Stimulated activated naive CD8-positive, alpha-beta T cell treated with anti-CD3 and anti-CD28 coated beads, Interleukin-15, amount 100 ng/mL, for 72 hours (primary cell): ENCODE measurements at regions not wholly inside any gene's neighbourhood (a gene's known extent, or its start where the extent isn't known, plus 50 kb on each side); places are given as distances from the start of the nearest gene placed in this dataset.

Experiments
- ATAC-seq: fragments of 150-1000 bp; cut with Tn5 transposase; 2 replicates; pipeline ENCODE4 v1.10.0; 2021; ENCODE audit warnings: mild to moderate bottlenecking, moderate library complexity
- DNase-seq, 2 donors: peaks; one replicate each; pipeline ENCODE4 v3.0.0; 2021 to 2022
- H3K27ac Mint-ChIP-seq, 2 donors: one replicate each; pipeline ENCODE4 v1.8.0; 2022; ENCODE audit warnings: mild to moderate bottlenecking in 2 of 2, mixed read lengths in 2 of 2, moderate library complexity in 2 of 2
- H3K27me3 Mint-ChIP-seq: one replicate; pipeline ENCODE4 v1.8.0; 2022; ENCODE audit warnings: mixed read lengths
- H3K4me1 Mint-ChIP-seq: one replicate; pipeline ENCODE4 v1.8.0; 2022; ENCODE audit warnings: mild to moderate bottlenecking, mixed read lengths
- H3K4me3 Mint-ChIP-seq, 2 donors: one replicate each; pipeline ENCODE4 v1.8.0; 2022; ENCODE audit warnings: mild to moderate bottlenecking in 2 of 2, mixed read lengths in 2 of 2, moderate library complexity in 1 of 2
- H3K9me3 Mint-ChIP-seq, 2 donors: one replicate each; pipeline ENCODE4 v1.8.0; 2022; ENCODE audit warnings: mixed read lengths in 2 of 2

DNA sequence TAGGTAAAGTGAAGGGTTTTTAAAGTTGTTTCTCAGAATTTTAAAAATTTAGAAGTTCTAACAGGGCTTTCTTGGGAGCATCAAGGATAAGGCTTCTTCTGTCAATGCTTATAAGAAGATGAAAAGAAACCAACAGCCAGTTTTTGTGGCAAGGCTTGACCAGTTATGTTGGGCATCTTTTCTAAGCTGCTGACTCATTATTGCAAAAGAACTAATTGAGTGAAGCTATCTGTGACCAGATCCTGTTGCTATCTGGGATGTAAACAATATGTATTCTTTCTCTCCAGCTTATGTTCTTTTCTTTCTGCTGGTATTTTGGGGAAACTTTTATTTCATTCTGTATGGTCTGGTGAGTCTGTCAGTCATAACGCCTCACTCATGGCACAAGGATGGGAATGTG, 643.8 kb downstream of the HDGFL1 start:
- peaks cover 16 to 32% of the 10 kb centered on the region in 2 donors for H3K9me3 Mint-ChIP-seq
- DNase-seq (no peak), ATAC-seq (no peak)
- H3K4me1 Mint-ChIP-seq = no peaks in the 10 kb centered on the region
- no peak overlapping the region for H3K4me3 Mint-ChIP-seq
- no peaks in the 10 kb centered on the region for H3K27me3 Mint-ChIP-seq
- H3K27ac Mint-ChIP-seq = no peak overlapping the region

DNA sequence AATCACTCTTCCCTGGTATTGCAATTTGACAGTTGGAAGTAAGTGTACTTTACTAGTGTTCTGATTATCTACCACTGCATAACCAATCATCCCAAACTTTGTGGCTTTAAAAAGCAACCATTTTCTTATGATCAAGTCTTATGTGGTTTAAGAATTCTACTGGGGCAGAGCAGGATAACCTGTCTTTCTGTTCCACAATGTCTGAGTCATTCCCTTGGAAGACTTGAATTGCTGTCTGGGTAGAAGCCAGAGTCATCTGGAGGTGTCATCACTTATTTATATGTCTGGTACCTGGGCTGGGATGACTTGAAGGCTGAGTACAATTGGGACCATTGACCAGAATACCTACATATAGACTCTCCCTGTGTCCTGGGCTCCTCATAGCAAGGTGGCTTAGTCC, 644.3 kb downstream of the HDGFL1 start:
- peaks cover 12 to 27% of the 10 kb centered on the region in 2 donors for H3K9me3 Mint-ChIP-seq
- ATAC-seq = no peak
- H3K27me3 Mint-ChIP-seq = no peaks in the 10 kb centered on the region
- H3K4me3 Mint-ChIP-seq = no peak overlapping the region
- no peak for DNase-seq
- H3K4me1 Mint-ChIP-seq = no peaks in the 10 kb centered on the region
- H3K27ac Mint-ChIP-seq = no peak overlapping the region

DNA sequence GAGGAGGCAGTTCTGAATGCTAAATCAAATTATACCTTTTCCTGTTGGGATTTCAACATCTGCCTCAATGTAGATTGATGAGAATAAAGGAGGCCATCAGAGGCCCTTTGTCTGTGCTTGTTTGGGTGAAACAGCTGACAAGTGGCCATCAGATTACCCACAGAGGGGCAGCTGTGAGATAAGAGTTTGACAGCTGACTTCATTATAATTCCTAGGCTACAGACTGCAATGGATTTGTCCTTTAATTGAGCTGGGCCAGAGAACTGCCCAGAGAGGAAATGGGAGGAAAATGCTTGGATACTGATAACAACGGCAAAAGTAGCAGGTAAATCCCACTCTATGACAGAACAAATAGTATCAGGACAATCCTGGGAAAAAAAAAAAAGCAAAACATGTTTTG, 649.4 kb downstream of the HDGFL1 start:
- Mint-ChIP-seq H3K27ac (no peak overlapping the region), H3K9me3 (peaks cover 0 to 5% of the 10 kb centered on the region in 2 donors), H3K4me1 (no peaks in the 10 kb centered on the region), H3K4me3 (no peak overlapping the region), H3K27me3 (no peaks in the 10 kb centered on the region)
- ATAC-seq (no peak), DNase-seq (no peak)

DNA sequence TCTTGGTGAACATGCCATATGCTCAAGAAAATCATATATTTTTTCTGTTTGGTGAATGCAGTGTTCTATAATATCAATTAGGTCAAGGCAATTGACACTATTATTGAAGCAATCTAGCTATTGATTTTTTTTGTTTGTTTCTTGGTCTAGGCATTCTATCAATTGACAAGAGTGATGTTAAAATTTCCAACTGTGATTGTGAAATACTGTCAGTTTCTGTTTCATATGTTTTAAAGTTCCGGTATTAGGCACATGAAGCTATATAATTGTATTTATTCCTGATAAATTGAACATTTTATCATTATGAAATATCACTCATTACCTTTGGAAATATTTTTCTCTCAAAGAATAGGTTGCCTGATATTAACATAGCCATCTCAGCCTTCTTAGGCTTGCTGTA, 653.4 kb downstream of the HDGFL1 start:
- Mint-ChIP-seq H3K4me3 (no peak overlapping the region), H3K9me3 (peaks cover 12 to 20% of the 10 kb centered on the region in 2 donors), H3K27me3 (no peaks in the 10 kb centered on the region), H3K27ac (no peak overlapping the region), H3K4me1 (no peaks in the 10 kb centered on the region)
- ATAC-seq (no peak), DNase-seq (no peak)

DNA sequence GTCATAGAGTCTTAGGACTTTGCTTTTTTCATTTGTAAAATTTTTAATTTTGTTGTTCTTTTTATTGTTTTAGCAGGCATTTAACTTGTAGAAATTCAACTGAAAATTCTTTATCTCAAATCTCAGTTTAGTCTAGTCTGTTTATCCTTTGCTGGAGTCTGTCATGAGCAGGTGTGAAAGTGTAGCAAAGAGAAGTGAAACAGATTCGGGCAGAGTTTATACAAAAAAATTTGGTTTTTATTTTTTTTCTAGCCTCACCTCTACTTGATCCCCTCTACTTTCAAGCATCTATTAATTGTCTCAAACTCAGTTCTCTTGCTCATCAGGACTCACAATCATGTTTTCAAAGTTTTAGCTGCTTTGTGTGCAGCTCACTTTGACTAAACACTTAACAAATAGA, 655.2 kb downstream of the HDGFL1 start:
- ATAC-seq (no peak), DNase-seq (no peak)
- Mint-ChIP-seq H3K27ac (no peak overlapping the region), H3K4me3 (no peak overlapping the region), H3K9me3 (peaks cover 21 to 30% of the 10 kb centered on the region in 2 donors), H3K27me3 (no peaks in the 10 kb centered on the region), H3K4me1 (no peaks in the 10 kb centered on the region)

DNA sequence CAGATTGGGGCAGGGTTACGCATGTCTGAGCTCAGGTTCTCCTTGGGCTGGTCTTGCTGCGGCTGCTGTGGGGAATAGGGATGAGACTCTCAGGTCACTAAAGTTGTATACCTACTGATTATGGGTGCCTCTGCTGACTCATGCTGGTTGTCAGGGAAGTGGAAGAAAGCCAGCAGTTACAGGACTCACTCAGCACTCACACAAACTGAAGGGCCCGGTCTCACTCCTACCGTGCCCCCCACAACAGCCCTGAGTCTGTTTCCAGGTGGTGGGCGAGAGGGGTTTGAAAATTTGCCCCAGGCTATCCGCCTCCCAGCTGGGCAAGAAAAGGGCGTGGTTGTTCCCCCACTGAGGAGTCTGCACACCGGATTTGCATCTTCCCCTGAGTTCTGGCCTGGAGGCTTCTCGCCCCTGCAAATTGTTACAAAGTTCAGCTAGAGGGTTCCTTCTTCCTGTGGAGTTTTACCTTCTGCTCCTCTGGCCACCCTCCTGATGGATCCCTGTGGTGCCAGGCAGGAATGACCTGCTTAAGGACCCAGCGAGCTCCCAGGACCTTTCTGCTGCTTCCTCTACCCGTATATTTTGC, 659.2 kb downstream of the HDGFL1 start:
- peaks cover 21 to 31% of the 10 kb centered on the region in 2 donors for H3K9me3 Mint-ChIP-seq
- no peaks in the 10 kb centered on the region for H3K4me1 Mint-ChIP-seq
- no peak for ATAC-seq
- no peak for DNase-seq
- H3K27ac Mint-ChIP-seq = no peak overlapping the region
- H3K27me3 Mint-ChIP-seq = no peaks in the 10 kb centered on the region
- H3K4me3 Mint-ChIP-seq = no peak overlapping the region

DNA sequence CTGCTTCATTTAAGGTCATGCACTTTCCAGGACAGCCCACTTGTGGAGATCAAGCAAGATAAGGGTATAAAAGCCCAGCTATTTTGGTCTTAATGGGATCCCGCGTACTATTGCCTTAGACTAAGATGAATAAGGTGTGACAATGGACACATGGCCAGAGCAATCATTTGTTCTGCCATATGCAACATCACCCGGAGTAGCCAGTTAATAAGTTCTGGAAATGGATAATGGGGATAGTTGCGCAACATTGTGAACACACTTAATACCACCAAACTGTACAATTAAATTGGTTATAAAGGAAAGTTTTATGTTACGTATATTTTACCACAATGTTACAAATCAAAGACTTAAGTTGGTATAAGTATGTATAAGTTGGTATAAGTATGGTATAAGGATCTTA, 674.5 kb downstream of the HDGFL1 start:
- no peak for DNase-seq

DNA sequence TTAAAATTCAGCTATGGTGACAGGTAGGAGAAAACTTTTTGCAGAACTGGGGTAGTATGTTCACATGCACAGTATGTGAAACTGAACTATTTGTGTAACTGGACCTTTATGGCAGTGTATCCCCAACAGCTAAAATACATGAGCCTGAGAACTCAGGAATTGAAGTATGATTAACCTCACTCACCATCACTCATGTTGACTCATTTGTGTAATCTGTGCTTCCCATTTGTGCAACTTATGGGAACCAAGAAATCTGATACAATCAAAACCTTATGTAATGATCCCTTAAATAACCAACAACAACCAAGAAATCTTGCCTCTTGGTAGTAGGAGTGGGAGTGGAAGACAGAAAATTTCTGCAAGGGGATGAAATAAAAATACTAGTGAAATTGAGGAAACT, 674.9 kb downstream of the HDGFL1 start:
- Mint-ChIP-seq H3K27ac (no peak overlapping the region), H3K9me3 (peaks cover 0 to 9% of the 10 kb centered on the region in 2 donors), H3K27me3 (no peaks in the 10 kb centered on the region), H3K4me3 (no peak overlapping the region), H3K4me1 (no peaks in the 10 kb centered on the region)
- DNase-seq (no peak), ATAC-seq (no peak)

More for the DNA sequence above, 674.5 kb downstream of the HDGFL1 start:
- H3K4me3 Mint-ChIP-seq = no peak overlapping the region
- peaks cover 0 to 9% of the 10 kb centered on the region in 2 donors for H3K9me3 Mint-ChIP-seq
- H3K4me1 Mint-ChIP-seq = no peaks in the 10 kb centered on the region
- ATAC-seq = no peak
- no peaks in the 10 kb centered on the region for H3K27me3 Mint-ChIP-seq
- no peak overlapping the region for H3K27ac Mint-ChIP-seq

DNA sequence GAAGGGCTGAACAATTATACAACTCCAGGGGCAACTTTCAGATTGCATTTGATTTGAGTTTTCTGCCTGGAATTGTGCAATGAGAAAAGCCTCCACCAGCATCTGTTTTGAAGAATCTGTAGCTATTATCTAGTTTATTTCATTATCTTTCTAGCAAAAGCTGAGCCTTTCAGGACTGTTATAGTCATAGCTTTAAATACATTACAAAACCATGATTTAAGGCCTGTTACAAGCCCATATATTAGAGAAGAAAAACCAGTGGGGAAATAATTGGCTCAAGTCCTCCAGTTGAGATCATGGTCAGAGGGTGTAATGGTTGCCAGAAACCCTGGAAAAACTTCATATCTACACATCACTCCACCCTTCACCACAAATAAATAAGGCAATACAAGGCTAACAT, 676.2 kb downstream of the HDGFL1 start:
- no peak for ATAC-seq
- Mint-ChIP-seq H3K27ac (no peak overlapping the region), H3K9me3 (peaks cover 0 to 9% of the 10 kb centered on the region in 2 donors), H3K27me3 (no peaks in the 10 kb centered on the region), H3K4me3 (no peak overlapping the region), H3K4me1 (no peaks in the 10 kb centered on the region)
- DNase-seq = no peak

DNA sequence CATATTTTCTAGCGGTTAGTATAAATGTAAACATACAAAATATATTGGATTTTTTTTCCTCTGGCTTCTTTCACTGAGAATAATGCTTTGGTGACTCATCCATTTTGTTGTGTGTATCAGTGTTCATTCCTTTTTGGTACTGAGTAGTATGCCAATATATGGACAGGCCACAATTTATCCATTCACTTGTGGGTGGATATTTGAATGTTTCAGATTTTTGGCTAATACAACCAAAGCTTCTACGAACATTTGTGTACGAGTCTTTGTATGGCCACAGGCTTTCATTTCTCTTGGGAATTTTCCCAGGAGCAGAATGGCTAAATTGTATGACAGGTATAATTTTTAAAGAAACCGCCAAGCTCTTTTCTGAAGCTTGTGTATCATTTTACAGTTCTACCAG, 677.5 kb downstream of the HDGFL1 start:
- Mint-ChIP-seq H3K27me3 (no peaks in the 10 kb centered on the region), H3K4me1 (no peaks in the 10 kb centered on the region), H3K4me3 (no peak overlapping the region), H3K9me3 (peaks cover 0 to 5% of the 10 kb centered on the region in 2 donors), H3K27ac (no peak overlapping the region)
- ATAC-seq (no peak), DNase-seq (no peak)

DNA sequence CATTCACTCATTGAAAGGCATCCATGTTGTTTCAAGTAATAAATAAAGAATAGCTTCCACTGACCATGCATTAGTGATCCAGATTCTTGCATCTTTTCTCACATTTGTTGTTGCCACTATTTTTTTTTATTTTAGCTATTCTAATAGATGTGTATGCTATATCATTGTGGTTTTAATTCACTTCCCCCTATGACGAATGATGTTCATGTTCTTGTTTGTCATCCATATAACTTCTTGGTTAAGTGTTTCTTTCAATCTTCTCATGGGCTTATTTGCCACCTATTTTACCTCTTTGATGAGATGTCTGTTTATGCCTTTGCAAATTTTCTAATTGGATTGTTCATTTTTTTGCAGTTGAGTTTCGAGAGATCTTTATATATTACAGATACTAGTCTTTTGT, 681.2 kb downstream of the HDGFL1 start:
- DNase-seq (no peak), ATAC-seq (no peak)
- peaks cover 2 to 6% of the 10 kb centered on the region in 2 donors for H3K9me3 Mint-ChIP-seq
- no peak overlapping the region for H3K4me3 Mint-ChIP-seq
- H3K27me3 Mint-ChIP-seq = no peaks in the 10 kb centered on the region
- H3K4me1 Mint-ChIP-seq = no peaks in the 10 kb centered on the region
- H3K27ac Mint-ChIP-seq = no peak overlapping the region

DNA sequence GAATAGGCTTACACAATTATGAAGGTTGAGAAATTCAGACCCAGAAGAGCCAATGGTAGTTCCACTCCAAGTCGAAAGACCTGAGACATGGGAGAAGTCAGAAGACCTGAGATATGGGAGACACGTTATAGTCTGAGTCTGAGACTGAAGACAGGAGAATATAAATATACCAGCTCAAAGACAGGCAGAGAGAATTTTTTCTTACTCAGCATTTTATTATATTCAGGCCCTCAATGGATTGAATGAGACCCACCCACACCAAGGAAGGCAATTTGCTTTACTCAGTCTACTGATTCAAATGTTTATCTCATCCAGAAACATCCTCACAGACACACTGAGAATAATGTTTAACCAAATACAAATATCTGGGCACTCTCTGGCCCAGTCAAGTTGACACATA, 693.5 kb downstream of the HDGFL1 start:
- Mint-ChIP-seq H3K27ac (no peak overlapping the region), H3K27me3 (no peaks in the 10 kb centered on the region), H3K9me3 (peaks cover 19 to 24% of the 10 kb centered on the region in 2 donors), H3K4me1 (no peaks in the 10 kb centered on the region), H3K4me3 (no peak overlapping the region)
- no peak for DNase-seq
- no peak for ATAC-seq

DNA sequence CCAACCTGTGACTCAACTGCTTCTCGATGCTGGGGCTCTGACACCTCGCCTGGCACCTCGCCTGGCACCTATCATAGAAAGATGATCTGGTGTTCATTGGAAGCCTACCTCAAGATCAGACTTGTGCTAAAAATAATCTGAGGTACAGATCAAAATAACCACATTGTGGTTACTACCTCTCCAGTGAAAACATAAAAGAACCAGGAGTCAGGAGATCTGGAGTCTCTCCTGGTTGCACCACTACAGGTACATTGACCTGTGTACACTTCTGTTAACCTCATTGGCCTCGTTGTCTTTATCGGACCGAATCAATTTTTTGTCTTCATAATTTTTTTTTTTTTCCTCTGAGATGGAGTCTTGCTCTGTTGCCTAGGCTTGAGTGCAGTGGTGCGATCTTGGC, 695.9 kb downstream of the HDGFL1 start:
- Mint-ChIP-seq H3K9me3 (peaks cover 12% of the 10 kb centered on the region in 2 donors), H3K4me3 (no peak overlapping the region), H3K27me3 (no peaks in the 10 kb centered on the region), H3K27ac (no peak overlapping the region), H3K4me1 (no peaks in the 10 kb centered on the region)
- DNase-seq = no peak
- ATAC-seq = no peak

DNA sequence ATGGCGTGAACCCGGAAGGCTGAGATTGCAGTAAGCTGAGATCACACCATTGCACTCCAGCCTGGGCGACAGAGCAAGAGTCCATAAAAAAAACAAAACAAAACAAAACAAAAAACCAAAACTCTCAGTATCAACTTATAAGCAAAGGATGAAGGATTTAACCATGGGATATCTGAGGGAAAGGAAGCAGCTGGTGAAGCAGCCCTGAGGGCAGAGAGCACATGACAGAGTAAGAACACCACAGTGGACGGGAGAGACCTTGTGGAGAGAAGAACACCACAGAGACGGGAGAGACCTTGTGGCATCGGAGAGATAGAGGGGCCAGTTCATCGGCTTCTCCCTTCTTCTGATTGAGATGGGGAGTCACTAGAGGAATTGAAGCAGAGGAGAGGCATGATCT, 697.2 kb downstream of the HDGFL1 start:
- ATAC-seq = no peak
- Mint-ChIP-seq H3K27ac (no peak overlapping the region), H3K27me3 (no peaks in the 10 kb centered on the region), H3K4me3 (no peak overlapping the region), H3K9me3 (peaks cover 4 to 7% of the 10 kb centered on the region in 2 donors), H3K4me1 (no peaks in the 10 kb centered on the region)
- DNase-seq = no peak

DNA sequence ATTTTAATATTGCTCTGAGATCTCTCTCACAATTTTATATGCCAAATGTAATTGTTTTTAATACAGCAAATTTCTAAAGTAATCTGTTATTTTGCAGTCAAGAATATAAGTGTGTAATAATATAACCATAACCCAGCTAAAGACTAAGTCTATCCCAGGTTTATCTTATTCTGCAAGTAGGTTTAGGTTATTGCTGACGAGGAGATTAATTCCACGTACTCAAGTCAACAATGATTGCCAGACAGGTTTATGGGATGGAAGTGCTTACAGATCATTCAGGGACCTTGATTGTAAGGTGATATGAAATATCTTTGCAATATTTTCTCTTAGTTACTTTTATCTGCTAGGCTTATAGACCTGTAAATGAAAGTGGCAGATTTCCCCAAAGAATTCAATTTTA, 698.3 kb downstream of the HDGFL1 start:
- Mint-ChIP-seq H3K27me3 (no peaks in the 10 kb centered on the region), H3K9me3 (peaks cover 4 to 7% of the 10 kb centered on the region in 2 donors), H3K4me3 (no peak overlapping the region), H3K4me1 (no peaks in the 10 kb centered on the region), H3K27ac (no peak overlapping the region)
- ATAC-seq (no peak), DNase-seq (no peak)

DNA sequence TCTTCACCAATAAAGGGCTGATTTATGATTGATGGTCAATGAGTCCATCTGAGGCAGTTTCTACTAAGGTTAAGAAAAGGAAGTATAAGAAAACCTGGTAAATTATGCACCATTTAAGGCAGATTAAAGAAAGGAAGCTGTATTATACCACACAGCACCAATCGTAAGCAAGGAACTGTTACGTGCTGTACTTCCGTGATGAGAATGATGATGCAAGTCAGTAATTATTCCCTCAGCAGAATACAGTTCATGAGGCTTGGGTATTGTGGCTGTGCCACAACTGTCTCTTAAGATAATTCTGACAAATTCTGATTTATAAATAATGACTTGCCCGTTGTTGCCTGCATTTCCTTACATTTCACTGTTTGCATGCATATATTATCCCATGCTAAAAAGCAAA, 699.0 kb downstream of the HDGFL1 start:
- no peaks in the 10 kb centered on the region for H3K4me1 Mint-ChIP-seq
- no peak overlapping the region for H3K4me3 Mint-ChIP-seq
- ATAC-seq (no peak), DNase-seq (no peak)
- H3K9me3 Mint-ChIP-seq = peaks cover 4 to 7% of the 10 kb centered on the region in 2 donors
- no peak overlapping the region for H3K27ac Mint-ChIP-seq
- H3K27me3 Mint-ChIP-seq = no peaks in the 10 kb centered on the region

DNA sequence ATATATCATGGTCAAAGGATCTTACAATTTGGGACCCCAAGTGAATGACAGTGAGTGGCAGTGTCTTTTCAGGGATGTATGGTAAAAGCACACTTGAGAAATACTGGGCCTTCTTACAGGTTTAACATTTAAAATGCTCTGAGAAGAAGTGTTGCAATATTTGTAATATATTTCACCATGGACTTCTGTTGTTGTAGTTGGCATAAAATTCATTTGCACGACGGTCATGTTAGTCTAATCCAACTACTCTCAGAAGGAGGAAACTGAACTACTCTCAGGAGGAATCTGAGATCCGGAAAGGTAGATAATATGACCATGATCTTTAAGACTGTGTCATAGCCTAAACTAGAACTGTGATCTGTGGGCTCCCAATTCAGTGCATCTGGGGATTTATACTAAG, 700.1 kb downstream of the HDGFL1 start:
- Mint-ChIP-seq H3K4me1 (no peaks in the 10 kb centered on the region), H3K9me3 (peaks cover 0 to 7% of the 10 kb centered on the region in 2 donors), H3K27ac (no peak overlapping the region), H3K4me3 (no peak overlapping the region), H3K27me3 (no peaks in the 10 kb centered on the region)
- no peak for DNase-seq
- ATAC-seq = no peak
